Keratinocyte (primary cell): ENCODE measurements at regions not wholly inside any gene's neighbourhood (a gene's known extent, or its start where the extent isn't known, plus 50 kb on each side); places are given as distances from the start of the nearest gene placed in this dataset.

ENCODE experiments used
- DNase-seq: peaks from one replicate; pipeline ENCODE4 v3.0.0-alpha.2; 2011; ENCODE audit warnings: low read depth, missing footprints, low spot score
- FAIRE-seq: peaks from 2 replicates; lab custom pipeline; 2011; peaks lifted over from hg19 to GRCh38; lab: Jason Lieb, UNC
- H2AFZ ChIP-seq: 2 replicates; pipeline ENCODE4 v1.6.0; 2012; ENCODE audit warnings: low read length, control low read depth, inconsistent platforms; ENCODE audit not compliant: control insufficient read depth
- H3K27ac ChIP-seq: 2 replicates; pipeline ENCODE4 v1.5.1; 2011; ENCODE audit warnings: low read length; ENCODE audit not compliant: control insufficient read depth, insufficient read depth
- H3K27me3 ChIP-seq: 3 replicates; pipeline ENCODE4 v1.6.0; 2011; ENCODE audit warnings: low read length; ENCODE audit not compliant: control insufficient read depth, insufficient read depth; ENCODE audit errors: extremely low read depth
- H3K36me3 ChIP-seq, 2 experiments: 2 replicates in 1 of 2; 3 replicates in 1 of 2; pipeline ENCODE4 v1.5.1; 2011; ENCODE audit warnings: low read length in 2 of 2, mild to moderate bottlenecking in 1 of 2; ENCODE audit not compliant: control insufficient read depth in 2 of 2, insufficient read depth in 2 of 2; ENCODE audit errors: extremely low read depth in 1 of 2
- H3K4me1 ChIP-seq: 3 replicates; pipeline ENCODE4 v1.5.1; 2011; ENCODE audit warnings: low read length; ENCODE audit not compliant: control insufficient read depth, insufficient read depth; ENCODE audit errors: extremely low read depth
- H3K4me2 ChIP-seq: 3 replicates; pipeline ENCODE4 v1.6.0; 2011; ENCODE audit warnings: low read depth, low read length; ENCODE audit not compliant: control insufficient read depth, insufficient read depth; ENCODE audit errors: extremely low read depth
- H3K4me3 ChIP-seq, 3 experiments: fragments of 200-600 bp in 1 of 3; sonication (generic) in 1 of 3; 2 replicates in 2 of 3; 3 replicates in 1 of 3; pipeline ENCODE4 v1.5.1; 2011 to 2016; ENCODE audit warnings: low read length in 3 of 3, mild to moderate bottlenecking in 3 of 3, control low read depth in 2 of 3, inconsistent platforms in 1 of 3, low read depth in 1 of 3, mixed read lengths in 1 of 3, mixed run types in 1 of 3, moderate library complexity in 1 of 3; ENCODE audit not compliant: control insufficient read depth in 2 of 3, insufficient read depth in 2 of 3; ENCODE audit errors: extremely low read depth in 1 of 3
- H3K79me2 ChIP-seq: 2 replicates; pipeline ENCODE4 v1.6.0; 2012; ENCODE audit warnings: low read length; ENCODE audit not compliant: control insufficient read depth, insufficient read depth
- H3K9ac ChIP-seq: 3 replicates; pipeline ENCODE4 v1.6.0; 2011; ENCODE audit warnings: low read length; ENCODE audit not compliant: control insufficient read depth, insufficient read depth; ENCODE audit errors: extremely low read depth
- H3K9me1 ChIP-seq: 3 replicates; pipeline ENCODE4 v1.6.0; 2011; ENCODE audit warnings: low read length; ENCODE audit not compliant: control insufficient read depth, insufficient read depth; ENCODE audit errors: extremely low read depth
- H3K9me3 ChIP-seq: 2 replicates; pipeline ENCODE4 v1.5.1; 2012; ENCODE audit warnings: low read depth, low read length; ENCODE audit not compliant: control insufficient read depth
- H4K20me1 ChIP-seq: 3 replicates; pipeline ENCODE4 v1.6.0; 2011; ENCODE audit warnings: low read length; ENCODE audit not compliant: control insufficient read depth, insufficient read depth; ENCODE audit errors: extremely low read depth
- EZH2 ChIP-seq: IDR thresholded peaks from one replicate; pipeline ENCODE4 v1.6.1; 2012; ENCODE audit warnings: inconsistent platforms, mild to moderate bottlenecking, low read length, moderate library complexity
- dilution Hi-C: fragments of 300-500 bp; cut with MboI; formaldehyde crosslinking; loops from one replicate; pipeline ENCODE4 v1.7.0; 2020; ENCODE audit warnings: low sequenced_read_pairs; ENCODE audit not compliant: extremely low pct_ligation_motif_present
- TF ChIP-seq, protein P1 (sequence below), 3 experiments: IDR thresholded peaks in 1 of 3; conservative IDR thresholded peaks in 1 of 3; optimal IDR thresholded peaks in 1 of 3; 2 replicates in 2 of 3; 3 replicates in 1 of 3; pipeline versions ENCODE3 to v1.5.1; 2011; ENCODE audit warnings: low read length in 3 of 3, mild to moderate bottlenecking in 3 of 3, moderate library complexity in 2 of 3, control low read depth in 1 of 3, inconsistent platforms in 1 of 3; ENCODE audit not compliant: insufficient read depth in 2 of 3; ENCODE audit errors: extremely low read depth in 1 of 3

- H3K79me2 ChIP-seq, result no peaks in the 10 kb centered on the region
- no peaks in the 10 kb centered on the region for H3K27me3 ChIP-seq
- no peak for FAIRE-seq
Measured at GRCh38 chr21:35430260-35430659, 381.2 kb upstream of the RUNX1 start.

DNA sequence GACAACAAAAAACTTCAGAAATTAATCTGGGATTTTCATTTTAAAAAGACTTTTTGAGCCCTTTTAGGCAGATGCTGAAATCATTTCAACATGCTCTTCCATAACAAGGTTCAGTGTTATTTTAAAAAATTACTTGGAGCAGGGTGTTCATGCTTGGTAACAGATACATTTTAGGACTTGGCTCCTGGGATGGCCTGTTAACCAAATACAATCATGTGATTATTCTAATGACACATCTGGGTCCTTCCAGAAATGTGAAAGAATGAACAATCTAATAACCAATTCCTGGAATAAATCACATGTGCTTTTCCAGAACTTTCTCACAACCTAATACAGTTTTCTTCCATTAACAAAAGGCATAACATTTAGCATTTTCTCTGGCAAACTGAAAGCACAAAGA is 379.8 kb upstream of the RUNX1 start:
- no peak for DNase-seq
- H3K79me2 ChIP-seq, result no peaks in the 10 kb centered on the region
- dilution Hi-C loops, result no loop called here
- no peak overlapping the region for H3K4me3 ChIP-seq
- no peaks in the 10 kb centered on the region for H3K27me3 ChIP-seq
- H3K4me1 ChIP-seq, result no peaks in the 10 kb centered on the region
- H3K27ac ChIP-seq, result no peak overlapping the region
- no peak overlapping the region for H3K9ac ChIP-seq
- H3K36me3 ChIP-seq, result no peaks in the 10 kb centered on the region
- no peak overlapping the region for H2AFZ ChIP-seq
- no peak for FAIRE-seq
- H3K4me2 ChIP-seq, result no peak overlapping the region
- no peaks in the 10 kb centered on the region for H3K9me1 ChIP-seq
- TF ChIP-seq, protein P1, sequence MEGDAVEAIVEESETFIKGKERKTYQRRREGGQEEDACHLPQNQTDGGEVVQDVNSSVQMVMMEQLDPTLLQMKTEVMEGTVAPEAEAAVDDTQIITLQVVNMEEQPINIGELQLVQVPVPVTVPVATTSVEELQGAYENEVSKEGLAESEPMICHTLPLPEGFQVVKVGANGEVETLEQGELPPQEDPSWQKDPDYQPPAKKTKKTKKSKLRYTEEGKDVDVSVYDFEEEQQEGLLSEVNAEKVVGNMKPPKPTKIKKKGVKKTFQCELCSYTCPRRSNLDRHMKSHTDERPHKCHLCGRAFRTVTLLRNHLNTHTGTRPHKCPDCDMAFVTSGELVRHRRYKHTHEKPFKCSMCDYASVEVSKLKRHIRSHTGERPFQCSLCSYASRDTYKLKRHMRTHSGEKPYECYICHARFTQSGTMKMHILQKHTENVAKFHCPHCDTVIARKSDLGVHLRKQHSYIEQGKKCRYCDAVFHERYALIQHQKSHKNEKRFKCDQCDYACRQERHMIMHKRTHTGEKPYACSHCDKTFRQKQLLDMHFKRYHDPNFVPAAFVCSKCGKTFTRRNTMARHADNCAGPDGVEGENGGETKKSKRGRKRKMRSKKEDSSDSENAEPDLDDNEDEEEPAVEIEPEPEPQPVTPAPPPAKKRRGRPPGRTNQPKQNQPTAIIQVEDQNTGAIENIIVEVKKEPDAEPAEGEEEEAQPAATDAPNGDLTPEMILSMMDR (optimal IDR thresholded peaks at IDR 0.05 in 1 of 3, IDR thresholded peaks at IDR 0.05 in 1 of 3, conservative IDR thresholded peaks at IDR 0.05 in 1 of 3; ENCODE audit: extremely low read depth in 1 of 3, insufficient read depth in 2 of 3, low read length in 3 of 3), result no peak
- no peak for TF ChIP-seq EZH2
- no peaks in the 10 kb centered on the region for H4K20me1 ChIP-seq
- no peaks in the 10 kb centered on the region for H3K9me3 ChIP-seq

More at GRCh38 chr21:35430260-35430659, 381.2 kb upstream of the RUNX1 start:
- Histone ChIP-seq H4K20me1 (no peaks in the 10 kb centered on the region), H3K27ac (no peak overlapping the region), H3K9me3 (no peaks in the 10 kb centered on the region), H3K4me2 (no peak overlapping the region), H3K9me1 (no peaks in the 10 kb centered on the region), H3K4me3 (no peak overlapping the region), H3K36me3 (no peaks in the 10 kb centered on the region), H3K4me1 (no peaks in the 10 kb centered on the region), H3K9ac (no peak overlapping the region), H2AFZ (no peak overlapping the region)
- no peak for DNase-seq
- TF ChIP-seq, protein P1 (optimal IDR thresholded peaks at IDR 0.05 in 1 of 3, IDR thresholded peaks at IDR 0.05 in 1 of 3, conservative IDR thresholded peaks at IDR 0.05 in 1 of 3; ENCODE audit: extremely low read depth in 1 of 3, insufficient read depth in 2 of 3, low read length in 3 of 3), result no peak
- TF ChIP-seq EZH2, result no peak
- dilution Hi-C loops, result no loop called here
